ENCODE measurements at regions not wholly inside any gene's neighbourhood (a gene's known extent, or its start where the extent isn't known, plus 50 kb on each side); places are given as distances from the start of the nearest gene placed in this dataset.

DNA sequence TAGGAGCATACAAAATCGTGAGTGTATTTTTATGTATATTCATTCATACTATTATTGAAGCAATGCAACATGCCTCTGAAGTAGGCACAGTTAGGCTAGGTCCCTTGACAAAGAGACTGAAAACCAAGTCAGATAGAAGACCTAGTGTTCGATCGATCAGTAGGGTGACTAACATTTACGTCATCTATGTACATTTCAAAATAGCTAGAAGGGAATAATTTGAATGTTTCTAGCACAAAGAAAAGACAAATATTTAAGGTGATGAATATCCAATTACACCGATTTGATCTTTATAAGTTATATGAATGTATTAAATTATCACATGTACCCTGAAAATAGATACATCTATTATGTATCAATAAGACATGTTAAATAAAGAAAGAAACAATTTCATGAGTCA lies 610.1 kb downstream of the TOX3 start:
- no peak for FAIRE-seq
- TF ChIP-seq CTCF (IDR thresholded peaks at IDR 0.05; ENCODE audit: insufficient read depth, missing control alignments): no peak
- no peak for DNase-seq (ENCODE audit: insufficient read length, low spot score)

DNA sequence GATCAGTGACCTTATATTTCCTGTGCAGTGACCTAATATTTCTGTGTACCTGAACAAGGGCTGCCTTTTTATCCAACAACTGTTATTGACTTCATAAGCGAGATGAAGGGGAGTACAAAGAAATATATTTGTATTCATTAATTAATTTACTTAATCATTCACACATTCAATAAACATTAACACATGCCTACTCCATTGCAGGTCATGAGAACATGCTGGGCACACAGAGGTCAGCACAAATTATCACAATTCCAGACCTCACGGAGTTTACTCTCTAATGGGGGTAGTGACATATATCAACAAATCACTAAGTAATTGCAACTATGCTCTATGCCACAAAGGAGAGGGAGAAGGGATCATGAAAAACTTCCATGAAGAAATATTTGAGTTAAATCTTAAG lies 614.6 kb downstream of the TOX3 start:
- no peak for TF ChIP-seq CTCF (IDR thresholded peaks at IDR 0.05; ENCODE audit: insufficient read depth, missing control alignments)
- no peak for FAIRE-seq
- DNase-seq (ENCODE audit: insufficient read length, low spot score): no peak

GRCh38 chr16:51931653-51932052 lies 615.3 kb downstream of the TOX3 start:
- TF ChIP-seq CTCF (IDR thresholded peaks at IDR 0.05; ENCODE audit: insufficient read depth, missing control alignments): no peak
- DNase-seq (ENCODE audit: insufficient read length, low spot score) (no peak), FAIRE-seq (no peak)

DNA sequence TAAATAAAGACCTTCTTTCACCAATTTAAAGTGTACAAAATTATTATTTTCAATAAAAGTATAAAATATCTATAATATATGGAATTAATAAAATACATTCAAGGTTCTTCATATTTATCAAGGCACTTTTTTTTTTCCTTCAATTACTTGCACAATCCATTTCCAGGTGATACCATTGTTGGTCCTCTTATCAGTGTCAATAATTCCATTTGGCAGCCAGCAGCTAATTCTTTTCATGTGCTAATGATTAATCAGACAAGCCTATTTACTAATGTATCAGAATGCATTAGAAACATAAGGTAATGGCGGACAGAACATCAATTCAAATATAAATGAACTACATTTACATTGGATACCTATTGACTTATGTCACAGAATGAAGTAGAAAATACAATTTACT lies 622.2 kb downstream of the TOX3 start:
- TF ChIP-seq CTCF (IDR thresholded peaks at IDR 0.05; ENCODE audit: insufficient read depth, missing control alignments): no peak
- no peak for DNase-seq (ENCODE audit: insufficient read length, low spot score)
- FAIRE-seq: no peak

DNA sequence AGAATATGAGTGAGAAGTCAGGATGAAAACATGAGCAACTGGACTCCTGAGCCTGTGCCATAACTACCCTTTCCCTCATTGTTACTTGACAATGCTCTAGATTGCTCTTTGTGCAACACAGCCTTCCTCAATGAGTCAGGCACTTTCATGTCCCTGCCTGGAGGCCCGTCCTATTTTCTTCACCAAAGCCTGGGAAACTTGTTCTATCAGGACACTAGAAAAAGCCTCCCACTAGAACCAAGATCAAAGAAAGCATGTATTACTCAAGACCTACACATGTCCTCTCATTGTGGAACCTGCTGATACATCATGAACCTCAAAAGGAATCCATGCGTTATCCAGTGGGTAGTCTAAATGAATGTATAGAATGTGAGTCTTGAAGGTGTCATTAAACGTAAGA lies 624.5 kb downstream of the TOX3 start:
- no peak for FAIRE-seq
- no peak for TF ChIP-seq CTCF (IDR thresholded peaks at IDR 0.05; ENCODE audit: insufficient read depth, missing control alignments)
- DNase-seq (ENCODE audit: insufficient read length, low spot score): no peak

DNA sequence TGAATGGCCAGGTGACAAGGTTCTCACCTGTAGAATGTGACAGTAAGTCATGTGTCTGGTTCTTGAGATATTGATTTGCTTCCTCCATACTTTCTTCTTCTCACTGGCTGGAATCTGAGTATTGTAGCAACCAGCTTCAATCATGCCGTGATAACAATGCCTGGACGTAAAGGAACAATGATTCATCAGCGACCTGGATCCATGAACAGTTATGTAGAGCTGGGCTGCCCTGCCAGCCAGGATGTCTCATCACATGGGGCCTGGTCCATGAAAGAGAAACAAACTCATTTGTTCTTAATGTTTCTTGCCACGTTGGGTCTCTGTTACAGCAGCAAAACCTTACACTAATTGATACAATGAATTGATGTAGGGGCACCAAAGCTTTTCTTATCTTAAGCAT lies 627.2 kb downstream of the TOX3 start:
- TF ChIP-seq CTCF (IDR thresholded peaks at IDR 0.05; ENCODE audit: insufficient read depth, missing control alignments): no peak
- DNase-seq (ENCODE audit: insufficient read length, low spot score): no peak
- no peak for FAIRE-seq

DNA sequence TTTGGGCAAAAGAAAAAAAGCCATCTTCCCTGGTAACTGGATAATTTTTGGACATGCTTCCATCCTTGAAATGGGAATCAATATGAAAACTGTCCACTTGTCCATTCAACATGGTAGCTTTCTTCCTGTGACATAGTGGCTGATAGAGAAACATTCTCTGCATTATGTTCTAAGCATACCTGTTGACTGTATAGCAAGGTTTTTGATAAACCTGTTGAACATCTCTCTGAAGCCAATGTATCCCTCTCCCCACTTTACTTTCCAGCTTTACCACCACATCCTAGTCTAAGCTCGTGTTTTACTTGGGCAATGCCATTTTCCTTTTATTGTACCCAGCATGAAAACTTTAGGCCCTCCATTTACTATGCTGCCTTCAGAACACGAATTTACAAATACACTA lies 630.1 kb downstream of the TOX3 start:
- no peak for DNase-seq (ENCODE audit: insufficient read length, low spot score)
- TF ChIP-seq CTCF (IDR thresholded peaks at IDR 0.05; ENCODE audit: insufficient read depth, missing control alignments): no peak
- no peak for FAIRE-seq
